ENCODE measurements at regions not wholly inside any gene's neighbourhood (a gene's known extent, or its start where the extent isn't known, plus 50 kb on each side); places are given as distances from the start of the nearest gene placed in this dataset.

- Histone ChIP-seq H3K9me3 (ENCODE audit: control insufficient read depth in 2 of 3, low read length in 3 of 3) (no peaks in the 10 kb centered on the region), H3K27ac (ENCODE audit: low read depth, low read length) (no peak overlapping the region), H3K4me3 (ENCODE audit: low read length) (no peak overlapping the region), H3K27me3 (ENCODE audit: control insufficient read depth in 2 of 2, insufficient read depth in 2 of 2, low read length in 2 of 2) (no peaks in the 10 kb centered on the region), H3K36me3 (ENCODE audit: control insufficient read depth in 2 of 3, insufficient read depth in 3 of 3, low read length in 3 of 3) (no peaks in the 10 kb centered on the region), H3K4me1 (ENCODE audit: control insufficient read depth in 2 of 2, insufficient read depth in 2 of 2, low read length in 2 of 2) (peaks cover 36 to 54% of the 10 kb centered on the region in 2 donors)
- intact Hi-C loops (cut with micrococcal nuclease), result loop anchor here (5.0 to 10.0 kb wide), 5 partner anchors 51 to 664 kb away; partner anchors contain the start of gene B3GALNT2 (in 1 of the 2)
- no peak for DNase-seq
- CTCF ChIA-PET, result interaction anchor here (1.1 kb wide), 1 partner anchor 35 kb away, joined by 3 read pairs; no protein-coding TSS in a partner anchor
- ATAC-seq, result no peak
- Mint-ChIP-seq H3K36me3 (no peaks in the 10 kb centered on the region), H3K4me1 (peaks cover 43 to 80% (median 70%) of the 10 kb centered on the region in 7 donors), H3K4me3 (peak overlapping the region in 2 of 10 donors; percentile 3 to 26), H3K9me3 (peaks cover 0 to 3% (median 0%) of the 10 kb centered on the region in 11 donors), H3K27ac (peak overlapping the region in 4 of 9 donors; percentile 32 to 78 (median 55)), H3K27me3 (no peaks in the 10 kb centered on the region)
- POLR2A ChIA-PET, result interaction anchor here (1.5 kb wide), 1 partner anchor 230 kb away, joined by 3 read pairs; no protein-coding TSS in a partner anchor
Measured at GRCh38 chr1:234841281-234841680, 231.3 kb upstream of the IRF2BP2 start.

GRCh38 chr1:234840843-234841242 is 230.9 kb upstream of the IRF2BP2 start:
- Histone ChIP-seq H3K27ac (ENCODE audit: low read depth, low read length) (no peak overlapping the region), H3K4me1 (ENCODE audit: control insufficient read depth in 2 of 2, insufficient read depth in 2 of 2, low read length in 2 of 2) (peaks cover 32 to 50% of the 10 kb centered on the region in 2 donors), H3K4me3 (ENCODE audit: low read length) (no peak overlapping the region), H3K27me3 (ENCODE audit: control insufficient read depth in 2 of 2, insufficient read depth in 2 of 2, low read length in 2 of 2) (no peaks in the 10 kb centered on the region), H3K9me3 (ENCODE audit: control insufficient read depth in 2 of 3, low read length in 3 of 3) (no peaks in the 10 kb centered on the region), H3K36me3 (ENCODE audit: control insufficient read depth in 2 of 3, insufficient read depth in 3 of 3, low read length in 3 of 3) (no peaks in the 10 kb centered on the region)
- Mint-ChIP-seq H3K4me3 (no peak overlapping the region), H3K36me3 (no peaks in the 10 kb centered on the region), H3K27me3 (no peaks in the 10 kb centered on the region), H3K4me1 (peaks cover 39 to 78% (median 66%) of the 10 kb centered on the region in 7 donors), H3K9me3 (peaks cover 0 to 3% (median 0%) of the 10 kb centered on the region in 11 donors), H3K27ac (peak overlapping the region in 3 of 9 donors; percentile 52 to 55 (median 53))
- ChIA-PET CTCF (interaction anchor here (1.1 kb wide), 1 partner anchor 35 kb away, joined by 3 read pairs; no protein-coding TSS in a partner anchor), POLR2A (no interaction called here)
- no peak for ATAC-seq
- DNase-seq, result peak in 1 of 9 donors; percentile 38
- intact Hi-C loops (cut with micrococcal nuclease), result loop anchor here (5.0 to 10.0 kb wide), 5 partner anchors 51 to 664 kb away; partner anchors contain the start of gene B3GALNT2 (in 1 of the 2)

GRCh38 chr1:234840253-234840652 is 230.3 kb upstream of the IRF2BP2 start:
- H3K36me3 Mint-ChIP-seq, result no peaks in the 10 kb centered on the region
- intact Hi-C loops (cut with micrococcal nuclease), result loop anchor here (5.0 to 10.0 kb wide), 5 partner anchors 52 to 665 kb away; partner anchors contain the start of gene B3GALNT2 (in 1 of the 2)
- ChIA-PET CTCF (interaction anchor here (1.1 kb wide), 1 partner anchor 36 kb away, joined by 3 read pairs; no protein-coding TSS in a partner anchor), POLR2A (no interaction called here)
- no peaks in the 10 kb centered on the region for H3K9me3 ChIP-seq (ENCODE audit: control insufficient read depth in 2 of 3, low read length in 3 of 3)
- H3K36me3 ChIP-seq (ENCODE audit: control insufficient read depth in 2 of 3, insufficient read depth in 3 of 3, low read length in 3 of 3), result no peaks in the 10 kb centered on the region
- peaks cover 26 to 44% of the 10 kb centered on the region in 2 donors for H3K4me1 ChIP-seq (ENCODE audit: control insufficient read depth in 2 of 2, insufficient read depth in 2 of 2, low read length in 2 of 2)
- peaks cover 0 to 3% (median 0%) of the 10 kb centered on the region in 11 donors for H3K9me3 Mint-ChIP-seq
- no peak overlapping the region for H3K4me3 ChIP-seq (ENCODE audit: low read length)
- no peaks in the 10 kb centered on the region for H3K27me3 ChIP-seq (ENCODE audit: control insufficient read depth in 2 of 2, insufficient read depth in 2 of 2, low read length in 2 of 2)
- peak overlapping the region in 1 of 9 donors; percentile 53 for H3K27ac Mint-ChIP-seq
- no peak overlapping the region for H3K4me3 Mint-ChIP-seq
- DNase-seq, result no peak
- H3K4me1 Mint-ChIP-seq, result peaks cover 33 to 72% (median 60%) of the 10 kb centered on the region in 7 donors
- no peaks in the 10 kb centered on the region for H3K27me3 Mint-ChIP-seq
- ATAC-seq, result no peak
- no peak overlapping the region for H3K27ac ChIP-seq (ENCODE audit: low read depth, low read length)

GRCh38 chr1:234839663-234840062 is 229.7 kb upstream of the IRF2BP2 start:
- Histone ChIP-seq H3K27me3 (ENCODE audit: control insufficient read depth in 2 of 2, insufficient read depth in 2 of 2, low read length in 2 of 2) (no peaks in the 10 kb centered on the region), H3K4me1 (ENCODE audit: control insufficient read depth in 2 of 2, insufficient read depth in 2 of 2, low read length in 2 of 2) (peaks cover 20 to 38% of the 10 kb centered on the region in 2 donors), H3K4me3 (ENCODE audit: low read length) (no peak overlapping the region), H3K27ac (ENCODE audit: low read depth, low read length) (no peak overlapping the region), H3K36me3 (ENCODE audit: control insufficient read depth in 2 of 3, insufficient read depth in 3 of 3, low read length in 3 of 3) (no peaks in the 10 kb centered on the region), H3K9me3 (ENCODE audit: control insufficient read depth in 2 of 3, low read length in 3 of 3) (no peaks in the 10 kb centered on the region)
- ChIA-PET CTCF (no interaction called here), POLR2A (no interaction called here)
- peaks cover 0 to 4% (median 0%) of the 10 kb centered on the region in 11 donors for H3K9me3 Mint-ChIP-seq
- H3K27ac Mint-ChIP-seq, result no peak overlapping the region
- DNase-seq (no peak), ATAC-seq (no peak)
- H3K36me3 Mint-ChIP-seq, result peaks cover 0 to 1% (median 0%) of the 10 kb centered on the region in 5 donors
- peaks cover 28 to 66% (median 54%) of the 10 kb centered on the region in 7 donors for H3K4me1 Mint-ChIP-seq
- intact Hi-C loops (cut with micrococcal nuclease), result loop anchor here (5.0 to 10.0 kb wide), 5 partner anchors 53 to 665 kb away; partner anchors contain the start of gene B3GALNT2 (in 1 of the 2)
- H3K4me3 Mint-ChIP-seq, result no peak overlapping the region
- no peaks in the 10 kb centered on the region for H3K27me3 Mint-ChIP-seq

GRCh38 chr1:234838820-234839219 is 228.8 kb upstream of the IRF2BP2 start:
- peaks cover 15 to 30% of the 10 kb centered on the region in 2 donors for H3K4me1 ChIP-seq (ENCODE audit: control insufficient read depth in 2 of 2, insufficient read depth in 2 of 2, low read length in 2 of 2)
- ATAC-seq (no peak), DNase-seq (no peak)
- Mint-ChIP-seq H3K4me1 (peaks cover 19 to 58% (median 46%) of the 10 kb centered on the region in 7 donors), H3K36me3 (peaks cover 0 to 2% (median 0%) of the 10 kb centered on the region in 5 donors), H3K27me3 (no peaks in the 10 kb centered on the region), H3K4me3 (peak overlapping the region in 2 of 10 donors; percentile 6 to 27), H3K9me3 (peaks cover 0 to 4% (median 0%) of the 10 kb centered on the region in 11 donors), H3K27ac (peak overlapping the region in 3 of 9 donors; percentile 14 to 49 (median 31))
- H3K4me3 ChIP-seq (ENCODE audit: low read length), result no peak overlapping the region
- ChIA-PET CTCF (no interaction called here), POLR2A (interaction anchor here (1.3 kb wide), 1 partner anchor 12 kb away, joined by 4 read pairs; no protein-coding TSS in a partner anchor)
- H3K36me3 ChIP-seq (ENCODE audit: control insufficient read depth in 2 of 3, insufficient read depth in 3 of 3, low read length in 3 of 3), result no peaks in the 10 kb centered on the region
- H3K9me3 ChIP-seq (ENCODE audit: control insufficient read depth in 2 of 3, low read length in 3 of 3), result no peaks in the 10 kb centered on the region
- no peaks in the 10 kb centered on the region for H3K27me3 ChIP-seq (ENCODE audit: control insufficient read depth in 2 of 2, insufficient read depth in 2 of 2, low read length in 2 of 2)
- intact Hi-C loops (cut with micrococcal nuclease), result no loop called here
- no peak overlapping the region for H3K27ac ChIP-seq (ENCODE audit: low read depth, low read length)

- Histone ChIP-seq H3K27ac (ENCODE audit: low read depth, low read length) (no peak overlapping the region), H3K27me3 (ENCODE audit: control insufficient read depth in 2 of 2, insufficient read depth in 2 of 2, low read length in 2 of 2) (no peaks in the 10 kb centered on the region), H3K4me3 (ENCODE audit: low read length) (no peak overlapping the region), H3K9me3 (ENCODE audit: control insufficient read depth in 2 of 3, low read length in 3 of 3) (no peaks in the 10 kb centered on the region), H3K36me3 (ENCODE audit: control insufficient read depth in 2 of 3, insufficient read depth in 3 of 3, low read length in 3 of 3) (no peaks in the 10 kb centered on the region), H3K4me1 (ENCODE audit: control insufficient read depth in 2 of 2, insufficient read depth in 2 of 2, low read length in 2 of 2) (peaks cover 10 to 23% of the 10 kb centered on the region in 2 donors)
- Mint-ChIP-seq H3K4me3 (peak overlapping the region in 2 of 10 donors; percentile 16 to 27), H3K4me1 (peaks cover 17 to 53% (median 39%) of the 10 kb centered on the region in 7 donors), H3K27ac (peak overlapping the region in 4 of 9 donors; percentile 1 to 38 (median 22)), H3K27me3 (no peaks in the 10 kb centered on the region), H3K9me3 (peaks cover 0 to 7% (median 0%) of the 10 kb centered on the region in 11 donors), H3K36me3 (peaks cover 0 to 4% (median 0%) of the 10 kb centered on the region in 5 donors)
- ChIA-PET POLR2A (interaction anchor here (1.3 kb wide), 1 partner anchor 12 kb away, joined by 4 read pairs; no protein-coding TSS in a partner anchor), CTCF (no interaction called here)
- intact Hi-C loops (cut with micrococcal nuclease), result no loop called here
- DNase-seq, result no peak
- ATAC-seq, result no peak
Measured at GRCh38 chr1:234838182-234838581, 228.2 kb upstream of the IRF2BP2 start.
